PC-9 (cell line): ENCODE measurements at regions not wholly inside any gene's neighbourhood (a gene's known extent, or its start where the extent isn't known, plus 50 kb on each side); places are given as distances from the start of the nearest gene placed in this dataset.

Experiments used
- BruUV-seq: library from RNA; stranded (reverse); fragments of 400-500 nt; replicated peaks from 2 replicates; lab custom pipeline; 2021; lab: Mats Ljungman, UMichigan
- CTCF ChIA-PET: fragments of 300-600 bp; sonication (Branson Sonifier 250); formaldehyde crosslinking; loops from one replicate; lab custom pipeline; 2022; ENCODE audit warnings: antibody characterized with exemption; lab: Charles Lee
- POLR2A ChIA-PET: fragments of 300-600 bp; sonication (Branson Sonifier 250); formaldehyde crosslinking; loops from one replicate; lab custom pipeline; 2022; ENCODE audit warnings: antibody characterized with exemption; ENCODE audit not compliant: unreplicated experiment; lab: Charles Lee
- DNase-seq, 2 experiments: peaks; one replicate each; pipeline versions ENCODE4 v3.0.0 to v3.0.0-alpha.2; 2015 to 2022; ENCODE audit warnings: mixed read lengths in 1 of 2
- H2AFZ ChIP-seq: fragments of 200-600 bp; sonication (generic); 2 replicates; pipeline ENCODE4 v1.8.1; 2017; ENCODE audit warnings: antibody characterized with exemption
- H3F3A ChIP-seq: fragments of 200-600 bp; sonication (generic); 2 replicates; pipeline ENCODE4 v1.8.1; 2017; ENCODE audit warnings: antibody characterized with exemption, mild to moderate bottlenecking, low read depth; ENCODE audit not compliant: insufficient read depth
- H3K27ac ChIP-seq: fragments of 200-600 bp; sonication (generic); 2 replicates; pipeline ENCODE4 v1.6.1; 2016; ENCODE audit warnings: mixed run types
- H3K27me3 ChIP-seq: fragments of 200-600 bp; sonication (generic); 2 replicates; pipeline ENCODE4 v1.6.1; 2016; ENCODE audit warnings: low read depth, mixed run types; ENCODE audit not compliant: insufficient read depth
- H3K36me3 ChIP-seq: fragments of 200-600 bp; sonication (generic); 2 replicates; pipeline ENCODE4 v1.6.1; 2016; ENCODE audit warnings: low read depth, mixed run types
- H3K4me1 ChIP-seq: fragments of 200-600 bp; sonication (generic); replicated peaks from 2 replicates; pipeline ENCODE4 v1.6.1; 2016; ENCODE audit warnings: mixed run types; ENCODE audit not compliant: insufficient read depth
- H3K4me2 ChIP-seq: fragments of 200-600 bp; sonication (generic); 2 replicates; pipeline ENCODE4 v1.6.1; 2017; ENCODE audit warnings: mixed run types
- H3K4me3 ChIP-seq: fragments of 200-600 bp; sonication (generic); 2 replicates; pipeline ENCODE4 v1.6.1; 2016; ENCODE audit warnings: mixed run types
- H3K79me2 ChIP-seq: fragments of 200-600 bp; sonication (generic); 2 replicates; pipeline ENCODE4 v1.6.1; 2017; ENCODE audit warnings: low read depth, mixed run types
- H3K9me2 ChIP-seq: fragments of 200-600 bp; sonication (generic); 2 replicates; pipeline ENCODE4 v1.8.1; 2017; ENCODE audit warnings: mild to moderate bottlenecking; ENCODE audit not compliant: insufficient read depth
- H3K9me3 ChIP-seq: fragments of 200-600 bp; sonication (generic); 2 replicates; pipeline ENCODE4 v1.8.1; 2016; ENCODE audit warnings: low read depth; ENCODE audit not compliant: insufficient read depth
- H4K20me1 ChIP-seq: fragments of 200-600 bp; sonication (generic); 2 replicates; pipeline ENCODE4 v1.8.1; 2017; ENCODE audit not compliant: insufficient read depth
- EZH2 ChIP-seq: fragments of 200-600 bp; sonication (generic); IDR thresholded peaks from 2 replicates; pipeline ENCODE4 v1.8.0; 2017; ENCODE audit warnings: antibody characterized with exemption, low read depth
- intact Hi-C: fragments of 100-400 bp; cut with micrococcal nuclease; formaldehyde crosslinking; loops from one replicate; pipeline ENCODE4 v1.10.0; 2022; ENCODE audit not compliant: unreplicated experiment
- TF ChIP-seq, protein P1 (sequence below): fragments of 200-600 bp; sonication (generic); conservative IDR thresholded peaks from 2 replicates; pipeline ENCODE4 v1.6.1; 2017; ENCODE audit warnings: mixed run types, antibody characterized with exemption, mild to moderate bottlenecking, moderate library complexity

DNA sequence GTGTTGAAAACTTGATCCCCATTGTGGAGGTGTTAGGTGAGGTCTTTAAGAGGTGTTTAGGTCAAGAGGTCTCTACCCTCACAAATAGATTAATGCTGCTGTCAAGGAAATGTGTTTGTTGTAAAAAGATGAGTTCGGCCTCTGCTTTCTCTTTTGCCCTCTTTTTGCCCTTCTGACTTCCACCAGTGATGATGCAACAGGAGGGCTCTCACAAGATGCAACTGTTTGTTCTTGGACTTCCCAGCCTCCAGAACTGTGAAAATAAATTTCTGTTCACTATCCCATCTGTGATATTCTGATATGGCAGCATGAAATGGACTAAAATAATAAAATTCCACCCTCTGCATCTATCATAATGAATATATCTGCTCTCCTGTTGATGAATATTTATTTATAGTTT lies 650.0 kb upstream of the ZNF608 start:
- DNase-seq, result no peak
- H2AFZ ChIP-seq, result no peak overlapping the region
- ChIA-PET CTCF (no interaction called here), POLR2A (no interaction called here)
- H4K20me1 ChIP-seq, result no peaks in the 10 kb centered on the region
- BruUV-seq, result no TSS peak
- intact Hi-C loops, result no loop called here
- no peaks in the 10 kb centered on the region for H3K79me2 ChIP-seq
- no peak overlapping the region for H3K4me2 ChIP-seq
- no peak overlapping the region for H3K4me3 ChIP-seq
- no peaks in the 10 kb centered on the region for H3K9me2 ChIP-seq
- H3K9me3 ChIP-seq, result peaks cover 14% of the 10 kb centered on the region
- no peak overlapping the region for H3K27ac ChIP-seq
- H3K4me1 ChIP-seq, result peaks cover 28% of the 10 kb centered on the region
- no peak for TF ChIP-seq EZH2
- TF ChIP-seq, protein P1, sequence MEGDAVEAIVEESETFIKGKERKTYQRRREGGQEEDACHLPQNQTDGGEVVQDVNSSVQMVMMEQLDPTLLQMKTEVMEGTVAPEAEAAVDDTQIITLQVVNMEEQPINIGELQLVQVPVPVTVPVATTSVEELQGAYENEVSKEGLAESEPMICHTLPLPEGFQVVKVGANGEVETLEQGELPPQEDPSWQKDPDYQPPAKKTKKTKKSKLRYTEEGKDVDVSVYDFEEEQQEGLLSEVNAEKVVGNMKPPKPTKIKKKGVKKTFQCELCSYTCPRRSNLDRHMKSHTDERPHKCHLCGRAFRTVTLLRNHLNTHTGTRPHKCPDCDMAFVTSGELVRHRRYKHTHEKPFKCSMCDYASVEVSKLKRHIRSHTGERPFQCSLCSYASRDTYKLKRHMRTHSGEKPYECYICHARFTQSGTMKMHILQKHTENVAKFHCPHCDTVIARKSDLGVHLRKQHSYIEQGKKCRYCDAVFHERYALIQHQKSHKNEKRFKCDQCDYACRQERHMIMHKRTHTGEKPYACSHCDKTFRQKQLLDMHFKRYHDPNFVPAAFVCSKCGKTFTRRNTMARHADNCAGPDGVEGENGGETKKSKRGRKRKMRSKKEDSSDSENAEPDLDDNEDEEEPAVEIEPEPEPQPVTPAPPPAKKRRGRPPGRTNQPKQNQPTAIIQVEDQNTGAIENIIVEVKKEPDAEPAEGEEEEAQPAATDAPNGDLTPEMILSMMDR, result no peak
- peaks cover 20% of the 10 kb centered on the region for H3F3A ChIP-seq
- H3K36me3 ChIP-seq, result no peaks in the 10 kb centered on the region
- H3K27me3 ChIP-seq, result no peaks in the 10 kb centered on the region

GRCh38 chr5:125398466-125398865 lies 652.0 kb upstream of the ZNF608 start:
- BruUV-seq, result no TSS peak
- DNase-seq, result no peak
- H3K4me3 ChIP-seq, result no peak overlapping the region
- H3K36me3 ChIP-seq, result 0 out of 2 replicates have a peak, but pooled peaks cover 7% of the 10 kb centered on the region
- H3K27ac ChIP-seq, result no peak overlapping the region
- H3K4me1 ChIP-seq, result peaks cover 38% of the 10 kb centered on the region
- no peak overlapping the region for H2AFZ ChIP-seq
- intact Hi-C loops, result no loop called here
- TF ChIP-seq, protein P1, result no peak
- no peak for TF ChIP-seq EZH2
- peaks cover 17% of the 10 kb centered on the region; the same call in 1 of the 2 replicates for H3K9me3 ChIP-seq
- H3F3A ChIP-seq, result peaks cover 23% of the 10 kb centered on the region
- H3K9me2 ChIP-seq, result no peaks in the 10 kb centered on the region
- no peaks in the 10 kb centered on the region for H3K27me3 ChIP-seq
- ChIA-PET POLR2A (no interaction called here), CTCF (no interaction called here)
- no peak overlapping the region for H3K4me2 ChIP-seq
- H3K79me2 ChIP-seq, result no peaks in the 10 kb centered on the region
- no peaks in the 10 kb centered on the region for H4K20me1 ChIP-seq

GRCh38 chr5:125399885-125400284 lies 653.4 kb upstream of the ZNF608 start:
- CTCF ChIA-PET, result no interaction called here
- no peak for DNase-seq
- Histone ChIP-seq H3K27ac (no peak overlapping the region), H3K27me3 (no peaks in the 10 kb centered on the region), H3K4me1 (peaks cover 26% of the 10 kb centered on the region), H3K36me3 (0 out of 2 replicates have a peak, but pooled peaks cover 7% of the 10 kb centered on the region), H3K4me2 (no peak overlapping the region), H3K4me3 (no peak overlapping the region), H3K9me3 (peaks cover 28% of the 10 kb centered on the region; the same call in 1 of the 2 replicates), H2AFZ (no peak overlapping the region), H4K20me1 (no peaks in the 10 kb centered on the region), H3K79me2 (no peaks in the 10 kb centered on the region), H3F3A (peaks cover 13% of the 10 kb centered on the region), H3K9me2 (no peaks in the 10 kb centered on the region)
- TF ChIP-seq EZH2, result no peak
- intact Hi-C loops, result no loop called here
- POLR2A ChIA-PET, result no interaction called here
- BruUV-seq, result no TSS peak
